HCT116 (cell line): ENCODE measurements at regions not wholly inside any gene's neighbourhood (a gene's known extent, or its start where the extent isn't known, plus 50 kb on each side); places are given as distances from the start of the nearest gene placed in this dataset.
"Not testable (repeated sequence)": the region's sequence is repeated elsewhere in the genome, so short reads cannot be mapped to it uniquely, and the experiment has no call there.

ENCODE experiments used
- ATAC-seq: fragments of 200-7000 bp; cut with Tn5 transposase; 2 replicates; pipeline ENCODE4 v1.9.1; 2020; ENCODE audit warnings: mild to moderate bottlenecking, moderate library complexity
- BruUV-seq: library from RNA; stranded (reverse); fragments of 400-500 nt; replicated peaks from 2 replicates; lab custom pipeline; 2021; lab: Mats Ljungman, UMichigan
- CTCF ChIA-PET: fragments of 300-600 bp; sonication (Branson Sonifier 250); formaldehyde crosslinking; loops from one replicate; lab custom pipeline; 2021; ENCODE audit warnings: antibody characterized with exemption; lab: Charles Lee
- POLR2A ChIA-PET: fragments of 300-600, 350-600 bp; sonication (Branson Sonifier 250); formaldehyde crosslinking; loops from one replicate; lab custom pipeline; 2021; ENCODE audit warnings: antibody characterized with exemption; lab: Charles Lee
- RAD21 ChIA-PET, 2 experiments: fragments of 300-600 bp; sonication (Branson Sonifier 250); formaldehyde crosslinking; loops; one replicate each; lab custom pipeline; 2023; ENCODE audit warnings: low total read pairs in 2 of 2; ENCODE audit not compliant: uncharacterized antibody in 2 of 2, unreplicated experiment in 2 of 2, low non-redundant PET in 1 of 2; lab: Charles Lee
- DNase-seq: peaks from one replicate; pipeline ENCODE4 v3.0.0-alpha.2; 2010; ENCODE audit warnings: low read depth, low spot score
- H2AFZ ChIP-seq: fragments of 200-600 bp; shearing (Covaris generic), sonication (generic); 2 replicates; pipeline ENCODE4 v1.6.1; 2017; ENCODE audit warnings: low read depth, mixed run types, mixed read lengths, antibody characterized with exemption, low read length; ENCODE audit not compliant: poor library complexity, severe bottlenecking
- H3K27ac ChIP-seq: 2 replicates; pipeline ENCODE4 v1.5.1; 2012; ENCODE audit warnings: low read depth, low read length
- H3K27me3 ChIP-seq: fragments of 200-600 bp; sonication (generic); 2 replicates; pipeline ENCODE4 v1.6.1; 2016; ENCODE audit warnings: mixed run types, low read length, mixed read lengths; ENCODE audit not compliant: insufficient read depth
- H3K36me3 ChIP-seq, 2 experiments: fragments of 200-500 bp in 1 of 2; fragments of 200-600 bp in 1 of 2; sonication (Bioruptor generic) in 1 of 2; sonication (generic) in 1 of 2; 2 replicates each; pipeline versions ENCODE4 v1.5.1 to v1.6.1; 2014 to 2016; ENCODE audit warnings: low read length in 2 of 2, inconsistent platforms in 1 of 2, mixed read lengths in 1 of 2, mixed run types in 1 of 2; ENCODE audit not compliant: insufficient read depth in 2 of 2, control insufficient read depth in 1 of 2
- H3K4me1 ChIP-seq, 2 experiments: fragments of 200-600 bp in 1 of 2; sonication (generic) in 1 of 2; 2 replicates each; pipeline versions ENCODE4 v1.5.1 to v1.6.1; 2012 to 2017; ENCODE audit warnings: low read length in 2 of 2, inconsistent platforms in 1 of 2, mild to moderate bottlenecking in 1 of 2, mixed read lengths in 1 of 2, mixed run types in 1 of 2, moderate library complexity in 1 of 2; ENCODE audit not compliant: insufficient read depth in 2 of 2, control insufficient read depth in 1 of 2
- H3K4me2 ChIP-seq: fragments of 200-600 bp; sonication (generic); 2 replicates; pipeline ENCODE4 v1.6.1; 2017; ENCODE audit warnings: mixed run types, low read length, mixed read lengths
- H3K4me3 ChIP-seq, 2 experiments: fragments of 200-600 bp in 1 of 2; sonication (generic) in 1 of 2; replicated peaks in 1 of 2; 2 replicates each; pipeline ENCODE4 v1.5.1; 2011 to 2016; ENCODE audit warnings: low read length in 2 of 2, control low read depth in 1 of 2, low read depth in 1 of 2, mild to moderate bottlenecking in 1 of 2, mixed read lengths in 1 of 2, mixed run types in 1 of 2
- H3K79me2 ChIP-seq: fragments of 200-600 bp; sonication (generic); 2 replicates; pipeline ENCODE4 v1.6.1; 2017; ENCODE audit warnings: mild to moderate bottlenecking, mixed run types, low read length, moderate library complexity, mixed read lengths; ENCODE audit not compliant: insufficient read depth
- H3K9ac ChIP-seq: fragments of 200-600 bp; sonication (generic); 2 replicates; pipeline ENCODE4 v1.6.1; 2016; ENCODE audit warnings: low read length, mixed read lengths
- H3K9me2 ChIP-seq: fragments of 200-600 bp; sonication (generic), shearing (Covaris generic); 2 replicates; pipeline ENCODE4 v1.6.1; 2017; ENCODE audit warnings: mixed run types, mild to moderate bottlenecking, moderate library complexity; ENCODE audit not compliant: insufficient read depth
- H3K9me3 ChIP-seq, 2 experiments: fragments of 200-500 bp in 1 of 2; fragments of 200-600 bp in 1 of 2; sonication (Bioruptor generic) in 1 of 2; sonication (generic) in 1 of 2; 2 replicates each; pipeline ENCODE4 v1.6.1; 2014 to 2017; ENCODE audit warnings: low read length in 2 of 2, mixed read lengths in 2 of 2, inconsistent platforms in 1 of 2, low read depth in 1 of 2, mild to moderate bottlenecking in 1 of 2, mixed run types in 1 of 2, moderate library complexity in 1 of 2; ENCODE audit not compliant: control insufficient read depth in 1 of 2, insufficient read depth in 1 of 2
- H4K20me1 ChIP-seq: fragments of 200-600 bp; sonication (generic), shearing (Covaris generic); 2 replicates; pipeline ENCODE4 v1.6.1; 2017; ENCODE audit warnings: mixed run types, mild to moderate bottlenecking, moderate library complexity; ENCODE audit not compliant: insufficient read depth
- SP1 ChIP-seq: IDR thresholded peaks from 2 replicates; pipeline ENCODE4 v1.6.1; 2012; ENCODE audit warnings: low read depth
- intact Hi-C: fragments of 100-400 bp; cut with micrococcal nuclease; formaldehyde crosslinking; loops from 2 replicates; pipeline ENCODE4 v1.10.0; 2022
- TF ChIP-seq, protein P1 (sequence below): IDR thresholded peaks from 2 replicates; pipeline ENCODE4 v1.6.1; 2012; ENCODE audit warnings: low read depth

DNA sequence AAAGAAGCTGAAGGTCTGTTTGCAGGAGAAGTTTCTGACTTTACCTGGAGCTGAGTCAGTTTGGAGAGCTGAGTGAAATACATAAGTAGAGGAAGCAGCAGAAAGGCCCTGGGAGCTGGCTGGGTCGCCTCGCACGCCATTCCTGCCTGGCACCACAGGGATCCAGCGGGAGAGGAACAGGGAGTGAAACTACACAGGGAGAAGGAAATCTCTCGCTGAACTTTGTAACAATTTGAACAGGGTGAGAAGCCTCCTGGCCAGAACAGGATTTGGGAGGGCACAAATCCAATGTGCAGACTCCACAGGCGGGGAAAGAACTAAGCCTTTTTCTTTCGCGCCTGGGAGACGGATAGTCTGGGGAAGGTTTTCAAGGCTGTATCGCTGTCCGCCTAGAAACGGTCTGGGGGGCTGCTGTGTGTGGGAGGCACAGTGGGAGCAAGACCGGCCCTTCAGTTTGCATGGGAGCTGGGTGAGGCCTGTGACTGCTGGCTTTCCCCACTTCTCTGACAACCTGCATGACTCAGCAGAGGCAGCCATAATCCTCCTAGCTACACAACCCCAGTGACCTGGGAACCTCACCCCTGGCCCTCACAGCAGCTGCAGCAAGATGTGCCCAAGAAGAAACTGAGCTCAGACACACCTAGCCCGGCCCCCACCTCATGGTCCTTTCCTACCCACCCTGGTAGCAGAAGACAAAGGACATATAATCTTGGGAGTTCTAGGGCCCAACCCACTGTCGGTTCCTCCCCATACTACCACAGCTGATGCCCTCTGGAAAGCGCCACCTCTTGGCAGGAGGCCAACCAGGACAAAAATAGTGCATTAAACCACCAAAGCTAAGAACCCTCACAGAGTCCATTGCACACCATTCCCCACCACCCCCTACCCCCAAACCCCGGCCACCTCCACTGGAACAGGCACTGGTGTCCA is 778.6 kb downstream of the KCNJ2 start:
- POLR2A ChIA-PET = no interaction called here
- H3K9me3 ChIP-seq = no peaks in the 10 kb centered on the region
- no peak overlapping the region for H3K9ac ChIP-seq
- H3K9me2 ChIP-seq = no peaks in the 10 kb centered on the region
- no peaks in the 10 kb centered on the region for H3K4me1 ChIP-seq
- CTCF ChIA-PET = no interaction called here
- intact Hi-C loops = no loop called here
- no peak for DNase-seq
- TF ChIP-seq SP1 = no peak
- TF ChIP-seq, protein P1, sequence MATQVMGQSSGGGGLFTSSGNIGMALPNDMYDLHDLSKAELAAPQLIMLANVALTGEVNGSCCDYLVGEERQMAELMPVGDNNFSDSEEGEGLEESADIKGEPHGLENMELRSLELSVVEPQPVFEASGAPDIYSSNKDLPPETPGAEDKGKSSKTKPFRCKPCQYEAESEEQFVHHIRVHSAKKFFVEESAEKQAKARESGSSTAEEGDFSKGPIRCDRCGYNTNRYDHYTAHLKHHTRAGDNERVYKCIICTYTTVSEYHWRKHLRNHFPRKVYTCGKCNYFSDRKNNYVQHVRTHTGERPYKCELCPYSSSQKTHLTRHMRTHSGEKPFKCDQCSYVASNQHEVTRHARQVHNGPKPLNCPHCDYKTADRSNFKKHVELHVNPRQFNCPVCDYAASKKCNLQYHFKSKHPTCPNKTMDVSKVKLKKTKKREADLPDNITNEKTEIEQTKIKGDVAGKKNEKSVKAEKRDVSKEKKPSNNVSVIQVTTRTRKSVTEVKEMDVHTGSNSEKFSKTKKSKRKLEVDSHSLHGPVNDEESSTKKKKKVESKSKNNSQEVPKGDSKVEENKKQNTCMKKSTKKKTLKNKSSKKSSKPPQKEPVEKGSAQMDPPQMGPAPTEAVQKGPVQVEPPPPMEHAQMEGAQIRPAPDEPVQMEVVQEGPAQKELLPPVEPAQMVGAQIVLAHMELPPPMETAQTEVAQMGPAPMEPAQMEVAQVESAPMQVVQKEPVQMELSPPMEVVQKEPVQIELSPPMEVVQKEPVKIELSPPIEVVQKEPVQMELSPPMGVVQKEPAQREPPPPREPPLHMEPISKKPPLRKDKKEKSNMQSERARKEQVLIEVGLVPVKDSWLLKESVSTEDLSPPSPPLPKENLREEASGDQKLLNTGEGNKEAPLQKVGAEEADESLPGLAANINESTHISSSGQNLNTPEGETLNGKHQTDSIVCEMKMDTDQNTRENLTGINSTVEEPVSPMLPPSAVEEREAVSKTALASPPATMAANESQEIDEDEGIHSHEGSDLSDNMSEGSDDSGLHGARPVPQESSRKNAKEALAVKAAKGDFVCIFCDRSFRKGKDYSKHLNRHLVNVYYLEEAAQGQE = no peak
- TF ChIP-seq, all 23 proteins: peak for 0
- H3K36me3 ChIP-seq = no peaks in the 10 kb centered on the region
- H3K27ac ChIP-seq = no peak overlapping the region
- no peak overlapping the region for H2AFZ ChIP-seq
- H3K27me3 ChIP-seq = no peaks in the 10 kb centered on the region
- RAD21 ChIA-PET = no interaction called here
- H3K79me2 ChIP-seq = no peaks in the 10 kb centered on the region
- ATAC-seq = no peak
- H4K20me1 ChIP-seq = no peaks in the 10 kb centered on the region
- no peak overlapping the region for H3K4me2 ChIP-seq
- H3K4me3 ChIP-seq = no peak overlapping the region
- BruUV-seq = no TSS peak

DNA sequence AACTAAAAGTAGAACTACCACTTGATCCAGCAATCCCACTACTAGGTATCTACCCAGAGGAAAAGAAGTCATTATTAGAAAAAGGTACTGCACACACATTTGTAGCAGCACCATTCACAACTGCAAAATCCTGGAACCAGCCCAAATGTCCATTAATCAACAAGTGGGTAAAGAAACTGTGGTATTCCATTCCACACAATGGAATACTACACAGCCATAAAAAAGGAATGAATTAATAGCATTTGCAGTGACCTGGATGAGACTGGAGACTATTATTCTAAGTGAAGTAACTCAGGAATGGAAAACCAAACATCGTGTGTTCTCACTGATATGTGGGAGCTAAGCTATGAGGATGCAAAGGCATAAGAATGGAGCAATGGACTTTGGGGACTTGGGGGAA is 783.8 kb downstream of the KCNJ2 start:
- POLR2A ChIA-PET, H3K4me1 ChIP-seq, H2AFZ ChIP-seq, H3K27ac ChIP-seq, DNase-seq, BruUV-seq, ATAC-seq, CTCF ChIA-PET, H3K9ac ChIP-seq, RAD21 ChIA-PET, H3K27me3 ChIP-seq, H3K36me3 ChIP-seq, intact Hi-C loops, H3K79me2 ChIP-seq, H3K9me2 ChIP-seq, H4K20me1 ChIP-seq, H3K4me2 ChIP-seq, H3K4me3 ChIP-seq, H3K9me3 ChIP-seq: not testable (repeated sequence)
